ENCODE measurements at regions not wholly inside any gene's neighbourhood (a gene's known extent, or its start where the extent isn't known, plus 50 kb on each side); places are given as distances from the start of the nearest gene placed in this dataset.

DNA sequence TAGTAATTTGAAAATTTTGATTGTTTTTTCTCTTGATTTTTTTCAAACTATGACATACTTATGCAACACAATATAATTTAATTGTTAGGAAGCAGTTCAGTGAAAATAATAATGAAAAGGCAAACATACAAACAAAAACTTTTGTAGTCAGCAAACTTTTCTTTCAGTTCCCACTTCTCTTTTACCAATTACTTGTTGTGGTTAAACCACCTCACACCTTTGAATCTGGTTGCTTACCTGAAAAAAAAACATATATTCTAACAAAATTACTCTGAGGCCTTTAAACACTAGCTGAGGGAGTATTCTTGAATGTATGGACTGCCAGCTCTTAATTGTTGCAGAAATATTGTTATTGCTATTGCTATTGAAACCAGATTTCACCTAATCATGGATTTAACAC, 266.2 kb upstream of the SEMA3C start:
- TF ChIP-seq TAF1 (IDR thresholded peaks at IDR 0.05; ENCODE audit: low read depth) (no peak), FOXM1 (IDR thresholded peaks at IDR 0.05; ENCODE audit: borderline replicate concordance, low read depth) (no peak), TEAD4 (IDR thresholded peaks at IDR 0.05) (no peak), CEBPB (IDR thresholded peaks at IDR 0.05) (no peak), CREB1 (IDR thresholded peaks at IDR 0.05; ENCODE audit: low read depth) (no peak), EP300 (IDR thresholded peaks at IDR 0.05; ENCODE audit: borderline replicate concordance) (no peak), EGR1 (IDR thresholded peaks at IDR 0.05) (no peak), NFIC (IDR thresholded peaks at IDR 0.05) (no peak), YY1 (IDR thresholded peaks at IDR 0.05; ENCODE audit: low read depth) (no peak), ZBTB7A (IDR thresholded peaks at IDR 0.05; ENCODE audit: low read depth) (no peak), TCF12 (IDR thresholded peaks at IDR 0.05; ENCODE audit: low read depth) (no peak), RAD21 (IDR thresholded peaks at IDR 0.05; ENCODE audit: low read depth) (no peak)
- TF ChIP-seq, protein P1, sequence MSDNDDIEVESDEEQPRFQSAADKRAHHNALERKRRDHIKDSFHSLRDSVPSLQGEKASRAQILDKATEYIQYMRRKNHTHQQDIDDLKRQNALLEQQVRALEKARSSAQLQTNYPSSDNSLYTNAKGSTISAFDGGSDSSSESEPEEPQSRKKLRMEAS (IDR thresholded peaks at IDR 0.05): no peak
- TF ChIP-seq, protein P2, sequence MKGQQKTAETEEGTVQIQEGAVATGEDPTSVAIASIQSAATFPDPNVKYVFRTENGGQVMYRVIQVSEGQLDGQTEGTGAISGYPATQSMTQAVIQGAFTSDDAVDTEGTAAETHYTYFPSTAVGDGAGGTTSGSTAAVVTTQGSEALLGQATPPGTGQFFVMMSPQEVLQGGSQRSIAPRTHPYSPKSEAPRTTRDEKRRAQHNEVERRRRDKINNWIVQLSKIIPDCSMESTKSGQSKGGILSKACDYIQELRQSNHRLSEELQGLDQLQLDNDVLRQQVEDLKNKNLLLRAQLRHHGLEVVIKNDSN (IDR thresholded peaks at IDR 0.05): no peak
- TF ChIP-seq, protein P3, sequence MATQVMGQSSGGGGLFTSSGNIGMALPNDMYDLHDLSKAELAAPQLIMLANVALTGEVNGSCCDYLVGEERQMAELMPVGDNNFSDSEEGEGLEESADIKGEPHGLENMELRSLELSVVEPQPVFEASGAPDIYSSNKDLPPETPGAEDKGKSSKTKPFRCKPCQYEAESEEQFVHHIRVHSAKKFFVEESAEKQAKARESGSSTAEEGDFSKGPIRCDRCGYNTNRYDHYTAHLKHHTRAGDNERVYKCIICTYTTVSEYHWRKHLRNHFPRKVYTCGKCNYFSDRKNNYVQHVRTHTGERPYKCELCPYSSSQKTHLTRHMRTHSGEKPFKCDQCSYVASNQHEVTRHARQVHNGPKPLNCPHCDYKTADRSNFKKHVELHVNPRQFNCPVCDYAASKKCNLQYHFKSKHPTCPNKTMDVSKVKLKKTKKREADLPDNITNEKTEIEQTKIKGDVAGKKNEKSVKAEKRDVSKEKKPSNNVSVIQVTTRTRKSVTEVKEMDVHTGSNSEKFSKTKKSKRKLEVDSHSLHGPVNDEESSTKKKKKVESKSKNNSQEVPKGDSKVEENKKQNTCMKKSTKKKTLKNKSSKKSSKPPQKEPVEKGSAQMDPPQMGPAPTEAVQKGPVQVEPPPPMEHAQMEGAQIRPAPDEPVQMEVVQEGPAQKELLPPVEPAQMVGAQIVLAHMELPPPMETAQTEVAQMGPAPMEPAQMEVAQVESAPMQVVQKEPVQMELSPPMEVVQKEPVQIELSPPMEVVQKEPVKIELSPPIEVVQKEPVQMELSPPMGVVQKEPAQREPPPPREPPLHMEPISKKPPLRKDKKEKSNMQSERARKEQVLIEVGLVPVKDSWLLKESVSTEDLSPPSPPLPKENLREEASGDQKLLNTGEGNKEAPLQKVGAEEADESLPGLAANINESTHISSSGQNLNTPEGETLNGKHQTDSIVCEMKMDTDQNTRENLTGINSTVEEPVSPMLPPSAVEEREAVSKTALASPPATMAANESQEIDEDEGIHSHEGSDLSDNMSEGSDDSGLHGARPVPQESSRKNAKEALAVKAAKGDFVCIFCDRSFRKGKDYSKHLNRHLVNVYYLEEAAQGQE (IDR thresholded peaks at IDR 0.05; ENCODE audit: low read depth): no peak

DNA sequence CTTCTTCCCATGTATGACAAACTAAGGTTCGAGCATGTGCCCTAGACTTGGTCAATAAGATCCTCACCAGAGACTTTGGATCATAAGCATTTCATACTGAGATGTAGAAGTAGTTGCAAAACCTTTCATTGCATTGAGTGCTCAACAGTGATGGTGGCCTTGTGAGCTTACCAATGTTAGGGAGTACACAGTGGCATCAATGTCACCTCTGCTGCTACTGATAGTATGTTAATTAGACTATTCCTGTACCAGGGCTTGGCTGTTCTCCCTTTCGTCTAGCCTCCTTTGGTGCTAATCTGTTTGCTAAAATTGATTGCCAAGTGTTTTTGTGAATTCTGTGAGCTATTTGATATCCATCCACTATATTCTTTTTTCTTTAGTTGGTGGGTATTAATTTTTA, 264.5 kb upstream of the SEMA3C start:
- no peak for TF ChIP-seq FOXM1 (IDR thresholded peaks at IDR 0.05; ENCODE audit: borderline replicate concordance, low read depth)
- TF ChIP-seq, protein P3 (IDR thresholded peaks at IDR 0.05; ENCODE audit: low read depth): no peak
- no peak for TF ChIP-seq NFIC (IDR thresholded peaks at IDR 0.05)
- no peak for TF ChIP-seq EP300 (IDR thresholded peaks at IDR 0.05; ENCODE audit: borderline replicate concordance)
- TF ChIP-seq, protein P2 (IDR thresholded peaks at IDR 0.05): no peak

DNA sequence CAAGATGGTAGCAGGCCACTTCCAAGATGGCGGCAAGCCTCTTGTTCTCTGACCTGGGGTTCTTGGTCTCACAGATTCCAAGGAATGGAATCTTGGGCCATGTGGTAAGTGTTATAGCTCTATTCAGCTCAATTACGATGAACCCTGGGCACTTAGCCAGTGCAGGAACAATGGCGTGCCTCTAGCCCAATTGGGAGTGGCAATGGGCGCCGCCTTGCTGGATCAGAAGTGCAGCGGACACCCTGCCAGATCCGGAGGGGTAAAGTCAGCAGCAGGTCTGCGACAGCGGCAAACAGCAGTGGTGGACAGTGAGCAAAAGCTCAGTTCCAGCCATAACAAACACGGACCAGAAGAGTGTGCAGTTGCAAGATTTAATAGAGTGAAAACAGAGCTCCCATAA, 263.2 kb upstream of the SEMA3C start:
- peak; percentile 49 for TF ChIP-seq NFIC (IDR thresholded peaks at IDR 0.05)

DNA sequence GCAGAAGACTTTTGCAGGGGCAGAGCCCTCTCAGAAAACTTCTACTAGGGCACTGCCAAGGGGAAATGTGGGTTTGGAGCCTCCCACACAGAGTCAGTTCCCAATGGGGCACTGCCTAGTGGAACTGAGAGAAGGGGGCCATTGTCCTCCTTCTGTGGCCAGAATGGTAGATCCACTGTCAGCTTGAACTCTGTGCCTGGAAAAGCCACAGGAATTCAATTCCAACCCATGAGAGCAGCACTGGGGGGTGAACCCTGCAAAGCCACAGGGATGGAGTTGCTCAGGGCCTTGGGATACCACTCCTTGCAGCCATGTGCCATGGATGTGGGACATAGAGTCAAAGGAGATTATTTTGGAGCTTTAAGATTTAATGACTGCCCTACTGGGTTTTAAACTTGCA, 262.2 kb upstream of the SEMA3C start:
- TF ChIP-seq EP300 (IDR thresholded peaks at IDR 0.05; ENCODE audit: borderline replicate concordance): no peak

DNA sequence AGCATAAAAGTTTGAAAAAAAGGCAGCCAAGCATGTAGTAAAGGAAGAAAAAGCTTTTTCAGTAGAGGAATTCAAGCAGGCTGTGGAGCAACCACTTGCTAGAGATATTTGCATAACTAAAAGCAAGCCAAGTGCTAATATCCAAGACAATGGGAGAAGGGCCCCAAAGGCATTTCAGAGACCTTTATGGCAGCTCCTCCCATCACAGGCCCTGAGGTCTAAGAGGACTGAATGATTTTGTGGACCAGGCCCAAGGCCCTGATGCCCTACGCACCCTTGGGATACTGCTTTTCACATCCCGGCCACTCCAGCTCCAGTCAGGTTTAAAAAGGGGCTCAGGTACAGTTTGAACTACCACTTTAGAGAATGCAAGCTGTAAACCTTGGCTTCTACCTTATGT, 261.7 kb upstream of the SEMA3C start:
- TF ChIP-seq RAD21 (IDR thresholded peaks at IDR 0.05; ENCODE audit: low read depth) (no peak), EGR1 (IDR thresholded peaks at IDR 0.05) (no peak), TAF1 (IDR thresholded peaks at IDR 0.05; ENCODE audit: low read depth) (no peak), TEAD4 (IDR thresholded peaks at IDR 0.05) (no peak), TCF12 (IDR thresholded peaks at IDR 0.05; ENCODE audit: low read depth) (no peak), NFIC (IDR thresholded peaks at IDR 0.05) (no peak)
- TF ChIP-seq, protein P2 (IDR thresholded peaks at IDR 0.05): no peak

DNA sequence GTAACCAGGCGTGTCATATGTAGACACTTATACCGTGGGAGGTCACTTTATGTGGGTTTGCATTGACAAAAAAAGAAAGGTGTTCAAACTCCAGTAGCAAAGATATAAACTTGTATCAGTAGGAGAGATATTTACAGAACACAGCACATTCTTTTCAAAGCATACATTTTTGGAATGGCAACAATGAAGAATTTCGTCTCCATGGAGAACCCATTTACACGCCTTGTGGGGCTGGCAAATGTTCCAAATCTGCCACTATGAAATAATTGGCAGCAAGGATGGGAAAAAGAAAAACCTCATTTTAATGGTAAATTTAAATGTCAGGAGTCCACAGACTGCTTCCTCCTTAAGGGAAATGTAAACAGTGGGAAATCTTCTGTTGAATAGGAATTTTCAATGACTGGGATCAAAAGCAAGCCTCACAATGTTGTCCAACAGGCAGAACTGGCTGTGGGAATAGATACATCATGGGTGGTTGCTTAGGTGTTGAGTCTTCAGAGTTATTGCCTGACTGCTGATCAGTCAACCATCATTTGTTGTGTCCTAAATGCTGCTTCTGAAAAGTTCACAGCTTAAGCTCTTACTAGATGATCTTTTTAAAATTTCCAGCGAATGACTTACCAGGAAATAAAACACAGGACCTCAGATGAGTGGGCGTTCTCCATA, 256.6 kb upstream of the SEMA3C start:
- TF ChIP-seq EP300 (IDR thresholded peaks at IDR 0.05; ENCODE audit: borderline replicate concordance) (peak; percentile 91), FOXM1 (IDR thresholded peaks at IDR 0.05; ENCODE audit: borderline replicate concordance, low read depth) (peak; percentile 83), NFIC (IDR thresholded peaks at IDR 0.05) (peak; percentile 86), CREB1 (IDR thresholded peaks at IDR 0.05; ENCODE audit: low read depth) (no peak), RAD21 (IDR thresholded peaks at IDR 0.05; ENCODE audit: low read depth) (no peak), TEAD4 (IDR thresholded peaks at IDR 0.05) (peak; percentile 90), ZBTB7A (IDR thresholded peaks at IDR 0.05; ENCODE audit: low read depth) (no peak), EGR1 (IDR thresholded peaks at IDR 0.05) (no peak), CEBPB (IDR thresholded peaks at IDR 0.05) (0 out of 2 replicates have a peak, but pooled peaks have one; percentile 37), TCF12 (IDR thresholded peaks at IDR 0.05; ENCODE audit: low read depth) (peak; percentile 87), YY1 (IDR thresholded peaks at IDR 0.05; ENCODE audit: low read depth) (peak; percentile 37; the same call in 1 of the 2 replicates), TAF1 (IDR thresholded peaks at IDR 0.05; ENCODE audit: low read depth) (no peak)
- TF ChIP-seq, protein P1 (IDR thresholded peaks at IDR 0.05): peak; percentile 67
- TF ChIP-seq, protein P3 (IDR thresholded peaks at IDR 0.05; ENCODE audit: low read depth): no peak
- TF ChIP-seq, protein P2 (IDR thresholded peaks at IDR 0.05): no peak

Data from Ishikawa (cell line).